ENCODE measurements at regions not wholly inside any gene's neighbourhood (a gene's known extent, or its start where the extent isn't known, plus 50 kb on each side); places are given as distances from the start of the nearest gene placed in this dataset.

DNA sequence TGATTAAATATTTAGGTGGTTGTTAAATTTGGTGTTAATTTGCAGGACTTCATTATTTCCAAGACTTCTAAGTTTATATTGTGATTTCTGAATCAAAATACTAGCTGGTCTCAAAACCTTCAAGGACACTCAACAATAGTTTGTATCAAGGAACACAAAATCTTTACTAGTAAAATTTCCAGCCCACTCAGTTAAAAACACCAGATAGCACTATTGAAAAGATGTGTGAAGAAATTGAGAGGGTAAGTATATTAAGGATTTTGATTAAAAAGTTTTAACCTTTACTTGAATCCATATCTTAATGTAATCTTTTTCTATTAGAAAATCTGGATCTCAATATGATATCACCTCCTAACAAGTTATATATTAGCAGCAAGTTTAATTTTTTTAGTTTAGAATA is 89.3 kb upstream of the UGT8 start:
- no peak for DNase-seq (ENCODE audit: low read depth in 2 of 3, low spot score in 1 of 3)

- DNase-seq (ENCODE audit: low read depth in 2 of 3, low spot score in 1 of 3): no peak
Measured at GRCh38 chr4:114512595-114513295, 85.9 kb upstream of the UGT8 start.

DNA sequence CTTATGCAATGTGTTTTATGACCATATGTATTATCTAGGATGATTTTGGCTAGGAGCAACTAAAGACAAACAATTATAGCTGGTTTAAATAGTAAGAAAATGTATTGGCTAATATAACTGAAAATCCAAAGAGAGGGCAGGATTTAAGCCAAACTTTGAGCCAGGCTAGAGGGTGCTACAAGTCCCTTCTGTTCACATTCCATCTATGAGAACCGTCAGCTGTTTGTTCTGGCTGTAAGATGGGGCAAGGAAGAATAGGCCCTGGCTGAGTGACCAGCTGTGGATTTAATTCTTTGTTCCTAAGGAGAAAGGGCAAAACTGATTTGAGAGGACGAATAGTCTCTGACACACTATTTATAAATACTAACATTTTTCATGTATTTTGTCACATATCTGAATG is 79.2 kb upstream of the UGT8 start:
- no peak for DNase-seq (ENCODE audit: low read depth in 2 of 3, low spot score in 1 of 3)

DNA sequence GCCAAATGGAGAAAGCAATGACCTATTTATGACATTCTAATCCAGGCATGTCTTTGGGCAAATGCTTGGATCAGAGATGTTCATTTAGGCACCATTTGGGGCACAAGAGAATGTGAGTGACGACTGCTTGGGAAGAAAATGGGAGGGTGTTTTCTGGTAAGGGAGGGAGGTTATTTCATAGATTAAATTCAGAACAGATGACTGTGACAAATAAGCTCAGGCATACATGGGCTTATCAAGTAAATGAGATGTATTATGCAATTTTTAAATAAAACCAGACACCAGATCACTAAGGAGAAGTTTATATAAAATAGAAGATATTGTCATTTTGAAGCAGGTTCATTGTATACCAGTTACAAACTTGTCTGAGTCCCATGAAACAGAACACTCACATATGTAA is 71.4 kb upstream of the UGT8 start:
- no peak for DNase-seq (ENCODE audit: low read depth in 2 of 3, low spot score in 1 of 3)

- DNase-seq (ENCODE audit: low read depth in 2 of 3, low spot score in 1 of 3): no peak
Measured at GRCh38 chr4:114527637-114528036, 71.0 kb upstream of the UGT8 start.

DNA sequence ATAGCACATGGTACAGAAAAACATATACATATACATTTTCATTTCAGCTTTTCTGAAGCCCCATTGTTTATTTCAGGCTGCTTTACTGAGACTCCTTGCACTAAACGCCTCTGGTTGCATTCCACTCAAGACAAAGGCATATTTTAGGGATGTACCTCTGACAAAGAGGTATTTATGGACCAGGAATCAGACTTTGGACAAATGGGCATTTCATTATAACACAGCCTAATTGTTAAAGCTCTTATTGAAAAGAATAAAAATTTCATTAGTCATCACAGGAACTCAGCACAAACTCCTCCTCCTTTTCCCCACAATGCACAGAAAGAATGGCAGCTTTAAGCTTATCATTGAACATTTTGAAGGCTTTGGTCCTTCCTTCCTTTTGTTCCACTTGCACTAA is 62.9 kb upstream of the UGT8 start:
- DNase-seq (ENCODE audit: low read depth in 2 of 3, low spot score in 1 of 3): no peak

- no peak for DNase-seq (ENCODE audit: low read depth in 2 of 3, low spot score in 1 of 3)
Measured at GRCh38 chr4:114537352-114537751, 61.3 kb upstream of the UGT8 start.

DNA sequence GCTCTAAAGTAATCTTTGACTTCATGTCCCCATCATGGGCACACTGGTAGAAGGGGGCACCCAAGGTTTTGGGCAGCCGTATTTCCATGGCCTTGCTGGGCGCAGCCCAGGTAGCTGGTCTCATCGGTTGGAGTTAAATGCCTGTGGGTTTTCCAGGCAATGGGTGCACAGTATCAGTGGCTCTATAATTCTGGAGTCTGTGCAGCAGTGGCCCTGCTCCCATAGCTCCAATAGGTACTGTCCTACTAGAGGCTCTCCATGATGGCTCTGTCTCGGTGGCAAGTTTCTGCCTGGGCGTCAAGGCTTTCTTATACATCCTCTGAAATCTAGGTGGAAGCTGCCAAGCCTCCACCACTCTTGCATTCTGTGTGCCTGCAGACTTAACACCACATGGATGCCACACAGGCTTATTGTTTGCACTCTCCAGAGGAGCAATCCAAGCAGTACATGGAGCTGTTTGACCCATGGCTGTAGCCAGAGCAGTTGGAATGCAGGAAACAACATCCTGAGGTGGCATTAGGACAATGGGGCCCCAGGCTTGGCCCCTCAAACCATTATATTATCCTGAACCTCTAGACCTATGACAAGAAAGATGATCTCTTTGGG is 60.5 kb upstream of the UGT8 start:
- no peak for DNase-seq (ENCODE audit: low read depth in 2 of 3, low spot score in 1 of 3)

GRCh38 chr4:114539985-114540384 is 58.6 kb upstream of the UGT8 start:
- DNase-seq (ENCODE audit: low read depth in 2 of 3, low spot score in 1 of 3): no peak

DNA sequence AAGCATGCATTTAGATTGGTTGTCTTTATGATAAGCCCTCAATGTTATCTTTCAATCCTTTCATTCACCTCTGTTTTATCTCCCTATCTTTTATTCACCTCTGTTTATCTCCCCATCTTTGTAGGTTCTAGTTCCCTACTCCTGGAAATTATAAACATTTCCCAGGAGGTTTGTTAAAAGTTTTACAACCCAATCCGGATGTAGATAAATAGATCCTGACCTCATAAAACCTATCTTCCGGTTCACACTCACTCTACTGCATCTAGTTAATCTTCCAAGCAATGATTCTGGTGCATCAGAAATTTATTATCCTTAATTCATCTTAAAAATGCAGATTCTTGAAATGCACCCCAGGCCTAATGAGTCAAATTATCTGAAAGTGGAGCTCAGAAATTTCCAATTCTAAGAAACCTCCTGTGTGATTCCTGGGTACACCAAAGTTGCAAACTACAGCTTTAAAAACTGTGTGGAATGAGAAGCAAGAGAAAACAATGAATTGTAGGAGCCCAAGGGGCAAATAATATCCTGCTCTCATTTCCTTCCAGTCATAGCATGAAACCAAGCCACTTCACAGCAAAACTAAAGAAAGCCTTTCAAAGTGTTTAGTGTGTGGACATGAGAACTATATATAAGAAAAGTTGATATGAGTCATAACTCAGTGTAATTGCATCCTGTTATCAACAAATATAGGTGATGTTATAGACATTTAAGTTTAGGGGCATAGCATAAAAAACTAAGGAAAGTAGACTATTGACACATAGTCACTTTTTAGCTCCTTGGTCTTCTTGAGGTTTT is 51.1 kb upstream of the UGT8 start:
- no peak for DNase-seq (ENCODE audit: low read depth in 2 of 3, low spot score in 1 of 3)
